ENCODE measurements at regions not wholly inside any gene's neighbourhood (a gene's known extent, or its start where the extent isn't known, plus 50 kb on each side); places are given as distances from the start of the nearest gene placed in this dataset.

DNA sequence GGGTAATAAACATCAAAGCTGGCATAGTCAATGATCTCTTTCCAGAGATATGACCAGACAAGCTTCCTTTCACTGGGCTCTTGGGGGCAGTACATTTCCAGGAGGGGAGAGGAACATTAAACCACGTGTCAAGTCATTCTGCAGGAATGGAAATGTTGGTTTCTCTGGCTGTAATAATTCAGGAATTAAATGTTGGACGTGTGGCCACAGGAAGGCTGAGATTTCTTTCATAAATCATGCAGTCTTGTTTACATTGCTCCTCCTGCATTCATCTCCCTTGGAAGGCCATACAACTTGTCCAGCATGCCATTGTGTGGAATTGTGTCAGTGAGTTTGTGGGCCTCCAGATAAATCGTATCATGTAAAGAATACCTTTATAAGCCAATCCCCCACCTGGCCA is 259.2 kb downstream of the ADGRL2 start:
- TF ChIP-seq, protein P1, sequence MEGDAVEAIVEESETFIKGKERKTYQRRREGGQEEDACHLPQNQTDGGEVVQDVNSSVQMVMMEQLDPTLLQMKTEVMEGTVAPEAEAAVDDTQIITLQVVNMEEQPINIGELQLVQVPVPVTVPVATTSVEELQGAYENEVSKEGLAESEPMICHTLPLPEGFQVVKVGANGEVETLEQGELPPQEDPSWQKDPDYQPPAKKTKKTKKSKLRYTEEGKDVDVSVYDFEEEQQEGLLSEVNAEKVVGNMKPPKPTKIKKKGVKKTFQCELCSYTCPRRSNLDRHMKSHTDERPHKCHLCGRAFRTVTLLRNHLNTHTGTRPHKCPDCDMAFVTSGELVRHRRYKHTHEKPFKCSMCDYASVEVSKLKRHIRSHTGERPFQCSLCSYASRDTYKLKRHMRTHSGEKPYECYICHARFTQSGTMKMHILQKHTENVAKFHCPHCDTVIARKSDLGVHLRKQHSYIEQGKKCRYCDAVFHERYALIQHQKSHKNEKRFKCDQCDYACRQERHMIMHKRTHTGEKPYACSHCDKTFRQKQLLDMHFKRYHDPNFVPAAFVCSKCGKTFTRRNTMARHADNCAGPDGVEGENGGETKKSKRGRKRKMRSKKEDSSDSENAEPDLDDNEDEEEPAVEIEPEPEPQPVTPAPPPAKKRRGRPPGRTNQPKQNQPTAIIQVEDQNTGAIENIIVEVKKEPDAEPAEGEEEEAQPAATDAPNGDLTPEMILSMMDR (conservative IDR thresholded peaks at IDR 0.05; ENCODE audit: low read depth, low read length), result no peak
- TF ChIP-seq CEBPB (IDR thresholded peaks at IDR 0.05; ENCODE audit: low read depth, low read length) (no peak), POLR2A (IDR thresholded peaks at IDR 0.05; ENCODE audit: low read depth, low read length) (no peak)
- TF ChIP-seq, protein P2, sequence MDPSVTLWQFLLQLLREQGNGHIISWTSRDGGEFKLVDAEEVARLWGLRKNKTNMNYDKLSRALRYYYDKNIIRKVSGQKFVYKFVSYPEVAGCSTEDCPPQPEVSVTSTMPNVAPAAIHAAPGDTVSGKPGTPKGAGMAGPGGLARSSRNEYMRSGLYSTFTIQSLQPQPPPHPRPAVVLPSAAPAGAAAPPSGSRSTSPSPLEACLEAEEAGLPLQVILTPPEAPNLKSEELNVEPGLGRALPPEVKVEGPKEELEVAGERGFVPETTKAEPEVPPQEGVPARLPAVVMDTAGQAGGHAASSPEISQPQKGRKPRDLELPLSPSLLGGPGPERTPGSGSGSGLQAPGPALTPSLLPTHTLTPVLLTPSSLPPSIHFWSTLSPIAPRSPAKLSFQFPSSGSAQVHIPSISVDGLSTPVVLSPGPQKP (IDR thresholded peaks at IDR 0.05; ENCODE audit: borderline replicate concordance, low read depth, low read length), result no peak
